Parathyroid adenoma (tissue), 2 donors: ENCODE measurements at regions not wholly inside any gene's neighbourhood (a gene's known extent, or its start where the extent isn't known, plus 50 kb on each side); places are given as distances from the start of the nearest gene placed in this dataset.

Source experiments
- H2AFZ ChIP-seq: fragments of 300-600 bp; sonication (generic); one replicate; pipeline ENCODE4 v1.7.0; 2017; ENCODE audit warnings: antibody characterized with exemption, mild to moderate bottlenecking
- H3K27ac ChIP-seq: fragments of 300-600 bp; sonication (generic); one replicate; pipeline ENCODE4 v1.7.0; 2017
- H3K27me3 ChIP-seq: fragments of 300-600 bp; sonication (generic); one replicate; pipeline ENCODE4 v1.7.0; 2017; ENCODE audit warnings: low read length; ENCODE audit not compliant: control insufficient read depth, insufficient read depth
- H3K36me3 ChIP-seq: fragments of 300-600 bp; sonication (generic); one replicate; pipeline ENCODE4 v1.7.0; 2017; ENCODE audit warnings: low read length; ENCODE audit not compliant: control insufficient read depth, insufficient read depth
- H3K4me1 ChIP-seq: fragments of 300-600 bp; sonication (generic); one replicate; pipeline ENCODE4 v1.7.0; 2017; ENCODE audit warnings: control low read depth
- H3K4me2 ChIP-seq: fragments of 300-600 bp; sonication (generic); one replicate; pipeline ENCODE4 v1.7.0; 2017; ENCODE audit warnings: low read length
- H3K4me3 ChIP-seq: fragments of 300-600 bp; sonication (generic); one replicate; pipeline ENCODE4 v1.7.0; 2017; ENCODE audit warnings: low read depth, low read length
- H3K79me2 ChIP-seq: fragments of 300-600 bp; sonication (generic); one replicate; pipeline ENCODE4 v1.7.0; 2017; ENCODE audit warnings: control low read depth
- H3K9ac ChIP-seq: fragments of 300-600 bp; sonication (generic); one replicate; pipeline ENCODE4 v1.7.0; 2017; ENCODE audit warnings: mild to moderate bottlenecking
- H3K9me3 ChIP-seq: fragments of 300-600 bp; sonication (generic); one replicate; pipeline ENCODE4 v1.7.0; 2017; ENCODE audit warnings: low read length; ENCODE audit not compliant: control insufficient read depth
- CTCF ChIP-seq: fragments of 300-600 bp; sonication (generic); IDR thresholded peaks from one replicate; pipeline ENCODE4 v1.7.0; 2017; ENCODE audit warnings: antibody characterized with exemption, mild to moderate bottlenecking
- donor health status: primary hyperparathyroidism.

GRCh38 chr1:30171537-30172298 lies 551.7 kb downstream of the MATN1 start:
- no peak overlapping the region for H2AFZ ChIP-seq
- TF ChIP-seq CTCF, result no peak
- no peaks in the 10 kb centered on the region for H3K27me3 ChIP-seq
- no peak overlapping the region for H3K4me2 ChIP-seq
- no peak overlapping the region for H3K27ac ChIP-seq
- H3K4me3 ChIP-seq, result no peak overlapping the region
- H3K79me2 ChIP-seq, result no peaks in the 10 kb centered on the region
- no peaks in the 10 kb centered on the region for H3K9me3 ChIP-seq
- no peak overlapping the region for H3K9ac ChIP-seq
- no peaks in the 10 kb centered on the region for H3K36me3 ChIP-seq
- H3K4me1 ChIP-seq, result no peaks in the 10 kb centered on the region

DNA sequence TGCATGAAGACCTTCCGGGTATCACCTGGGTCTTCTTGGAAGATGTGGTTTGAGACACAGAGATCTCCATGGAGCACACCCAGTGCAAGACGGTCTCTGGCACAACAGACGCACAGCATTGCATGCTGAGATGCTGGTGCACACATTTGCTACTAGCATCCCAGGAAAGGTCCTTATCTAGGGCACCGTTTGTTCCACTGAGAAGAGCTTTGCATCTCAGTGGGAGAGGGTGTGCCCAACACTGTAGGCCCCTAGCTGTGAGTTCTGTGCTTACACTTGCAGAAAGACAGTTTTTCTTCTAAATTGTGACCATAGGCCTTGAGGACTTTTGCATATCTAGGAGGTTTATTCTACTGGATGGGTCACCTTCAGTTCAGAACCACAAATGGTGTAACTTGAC lies 554.1 kb downstream of the MATN1 start:
- Histone ChIP-seq H3K79me2 (no peaks in the 10 kb centered on the region), H3K4me2 (no peak overlapping the region), H3K9ac (no peak overlapping the region), H2AFZ (no peak overlapping the region), H3K9me3 (no peaks in the 10 kb centered on the region), H3K36me3 (no peaks in the 10 kb centered on the region), H3K4me3 (no peak overlapping the region), H3K4me1 (no peaks in the 10 kb centered on the region), H3K27me3 (no peaks in the 10 kb centered on the region), H3K27ac (no peak overlapping the region)
- TF ChIP-seq CTCF, result no peak

DNA sequence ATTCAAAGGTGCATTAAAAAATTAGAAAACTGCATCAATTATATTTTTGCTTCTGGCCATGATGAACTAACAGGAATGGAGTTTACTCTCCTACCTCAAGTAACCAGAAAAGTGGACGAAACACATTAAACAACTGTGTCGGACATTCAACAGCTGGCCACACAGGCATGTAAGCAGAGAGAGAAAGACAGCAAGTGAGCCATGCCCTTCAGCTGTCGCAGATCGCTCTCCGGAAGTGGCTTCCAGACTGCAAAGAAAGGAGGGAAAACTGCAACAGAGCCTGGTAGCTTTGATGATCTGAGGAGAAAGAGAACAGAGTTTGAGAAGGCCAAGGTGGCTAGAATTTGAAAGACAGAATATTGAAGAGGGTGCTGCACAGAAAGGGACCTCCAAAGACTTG lies 557.2 kb downstream of the MATN1 start:
- no peaks in the 10 kb centered on the region for H3K36me3 ChIP-seq
- H3K4me1 ChIP-seq, result no peaks in the 10 kb centered on the region
- H3K79me2 ChIP-seq, result no peaks in the 10 kb centered on the region
- no peak for TF ChIP-seq CTCF
- no peak overlapping the region for H3K4me2 ChIP-seq
- H3K27ac ChIP-seq, result no peak overlapping the region
- no peaks in the 10 kb centered on the region for H3K9me3 ChIP-seq
- no peaks in the 10 kb centered on the region for H3K27me3 ChIP-seq
- no peak overlapping the region for H3K9ac ChIP-seq
- H3K4me3 ChIP-seq, result no peak overlapping the region
- no peak overlapping the region for H2AFZ ChIP-seq

DNA sequence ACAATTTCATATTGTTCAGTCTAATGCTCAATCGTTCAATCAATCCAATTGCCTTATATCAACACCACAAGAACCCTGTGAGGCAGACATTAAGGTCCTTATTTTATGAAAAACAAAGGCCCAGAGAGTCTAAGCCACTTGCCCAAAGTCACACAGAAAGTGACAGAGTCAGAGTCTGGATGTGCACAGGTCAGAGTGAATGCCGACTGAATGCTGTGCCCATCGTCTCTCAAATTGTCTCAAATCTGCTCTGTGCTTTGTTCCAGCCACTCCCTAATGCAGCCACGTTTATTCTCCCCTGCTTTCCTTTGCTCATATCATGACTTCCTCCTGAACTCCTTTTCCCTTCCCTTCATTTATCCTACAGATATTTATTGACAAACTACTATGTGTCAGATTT lies 558.3 kb downstream of the MATN1 start:
- TF ChIP-seq CTCF, result no peak
- Histone ChIP-seq H3K4me3 (no peak overlapping the region), H3K27me3 (no peaks in the 10 kb centered on the region), H3K4me2 (no peak overlapping the region), H3K27ac (no peak overlapping the region), H3K79me2 (no peaks in the 10 kb centered on the region), H3K9ac (no peak overlapping the region), H2AFZ (no peak overlapping the region), H3K4me1 (no peaks in the 10 kb centered on the region), H3K9me3 (no peaks in the 10 kb centered on the region), H3K36me3 (no peaks in the 10 kb centered on the region)

DNA sequence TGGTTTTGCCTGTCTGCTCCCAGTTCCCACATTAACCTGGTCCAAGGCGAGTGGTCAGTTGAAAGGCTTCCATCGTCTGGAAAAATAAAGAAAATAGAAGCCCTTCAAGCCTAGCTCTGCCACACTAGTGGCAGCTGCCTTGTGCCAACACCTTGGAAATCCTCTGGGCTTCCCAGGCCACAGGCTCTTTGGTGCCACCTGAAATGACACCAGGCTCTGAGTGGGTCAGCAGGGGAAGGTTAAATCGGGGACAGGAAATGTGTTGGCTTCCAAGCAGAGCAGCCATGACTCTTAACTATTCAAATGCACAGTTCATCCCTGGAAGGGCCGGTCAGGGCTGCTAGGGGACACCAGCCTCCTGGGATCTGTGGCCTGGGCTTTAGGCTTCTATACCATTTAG lies 558.7 kb downstream of the MATN1 start:
- no peak for TF ChIP-seq CTCF
- H3K79me2 ChIP-seq, result no peaks in the 10 kb centered on the region
- no peak overlapping the region for H3K9ac ChIP-seq
- no peak overlapping the region for H2AFZ ChIP-seq
- no peak overlapping the region for H3K4me3 ChIP-seq
- H3K4me2 ChIP-seq, result no peak overlapping the region
- H3K4me1 ChIP-seq, result no peaks in the 10 kb centered on the region
- H3K36me3 ChIP-seq, result no peaks in the 10 kb centered on the region
- H3K27me3 ChIP-seq, result no peaks in the 10 kb centered on the region
- no peak overlapping the region for H3K27ac ChIP-seq
- H3K9me3 ChIP-seq, result no peaks in the 10 kb centered on the region
